Stimulated activated CD8-positive, alpha-beta memory T cell treated with anti-CD3 and anti-CD28 coated beads, Interleukin-7, amount 100 ng/mL, for 4 hours (primary cell): ENCODE measurements at regions not wholly inside any gene's neighbourhood (a gene's known extent, or its start where the extent isn't known, plus 50 kb on each side); places are given as distances from the start of the nearest gene placed in this dataset.

Source experiments
- DNase-seq, 2 donors: peaks; one replicate each; pipeline ENCODE4 v3.0.0-alpha.2; 2020; ENCODE audit warnings: low read depth in 2 of 2

GRCh38 chr10:128802062-128802461 is 665.0 kb upstream of the MGMT start:
- DNase-seq: no peak

- DNase-seq: no peak
Observed at GRCh38 chr10:128803790-128804189, 663.3 kb upstream of the MGMT start.

GRCh38 chr10:128804411-128804810 is 662.6 kb upstream of the MGMT start:
- no peak for DNase-seq

GRCh38 chr10:128808921-128809440 is 658.1 kb upstream of the MGMT start:
- no peak for DNase-seq

GRCh38 chr10:128811511-128811910 is 655.5 kb upstream of the MGMT start:
- no peak for DNase-seq

GRCh38 chr10:128812000-128812399 is 655.0 kb upstream of the MGMT start:
- no peak for DNase-seq

- DNase-seq: no peak
Observed at GRCh38 chr10:128813574-128813973, 653.5 kb upstream of the MGMT start.

GRCh38 chr10:128814024-128814423 is 653.0 kb upstream of the MGMT start:
- no peak for DNase-seq

GRCh38 chr10:128814782-128815181 is 652.3 kb upstream of the MGMT start:
- no peak for DNase-seq

GRCh38 chr10:128816726-128817125 is 650.3 kb upstream of the MGMT start:
- no peak for DNase-seq

GRCh38 chr10:128817636-128818035 is 649.4 kb upstream of the MGMT start:
- DNase-seq: no peak

GRCh38 chr10:128820663-128821062 is 646.4 kb upstream of the MGMT start:
- DNase-seq: no peak

- DNase-seq: no peak
Observed at GRCh38 chr10:128823201-128823600, 643.8 kb upstream of the MGMT start.

GRCh38 chr10:128825626-128826025 is 641.4 kb upstream of the MGMT start:
- DNase-seq: no peak

GRCh38 chr10:128833671-128834070 is 633.4 kb upstream of the MGMT start:
- DNase-seq: no peak

GRCh38 chr10:128835361-128835760 is 631.7 kb upstream of the MGMT start:
- DNase-seq: no peak

- DNase-seq: no peak
Observed at GRCh38 chr10:128837478-128837877, 629.6 kb upstream of the MGMT start.

- no peak for DNase-seq
Observed at GRCh38 chr10:128839134-128839533, 627.9 kb upstream of the MGMT start.

GRCh38 chr10:128839701-128840100 is 627.3 kb upstream of the MGMT start:
- no peak for DNase-seq

- DNase-seq: no peak
Observed at GRCh38 chr10:128843972-128844371, 623.1 kb upstream of the MGMT start.

- no peak for DNase-seq
Observed at GRCh38 chr10:128846927-128847326, 620.1 kb upstream of the MGMT start.

- no peak for DNase-seq
Observed at GRCh38 chr10:128848810-128849209, 618.2 kb upstream of the MGMT start.

- no peak for DNase-seq
Observed at GRCh38 chr10:128850647-128851046, 616.4 kb upstream of the MGMT start.

- DNase-seq: no peak
Observed at GRCh38 chr10:128851281-128851680, 615.8 kb upstream of the MGMT start.

GRCh38 chr10:128851726-128852125 is 615.3 kb upstream of the MGMT start:
- DNase-seq: no peak
